ENCODE measurements at regions not wholly inside any gene's neighbourhood (a gene's known extent, or its start where the extent isn't known, plus 50 kb on each side); places are given as distances from the start of the nearest gene placed in this dataset.

DNA sequence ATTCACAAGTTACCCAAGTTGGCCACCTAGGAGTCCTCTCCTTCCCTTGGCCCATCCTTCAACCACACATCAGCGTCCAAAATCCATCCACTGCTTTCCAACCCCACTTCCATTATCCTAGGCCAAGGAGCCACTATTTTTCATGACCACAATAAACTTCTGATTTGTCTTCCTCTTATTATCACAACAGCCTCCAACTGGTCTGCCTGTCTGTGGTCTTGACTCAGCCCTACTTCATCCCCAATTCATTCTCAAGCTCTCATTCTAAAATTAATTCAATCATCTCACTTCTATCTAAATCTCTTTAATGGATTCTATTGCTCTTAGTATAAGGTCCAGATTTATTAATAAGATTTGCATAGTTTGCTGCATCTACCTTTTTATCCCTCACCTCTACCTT lies 189.0 kb upstream of the PRDM1 start:
- TF ChIP-seq JUN (IDR thresholded peaks at IDR 0.05; ENCODE audit: borderline replicate concordance, insufficient read depth, insufficient read length, low read depth), result no peak
- no peak for TF ChIP-seq CTCF (IDR thresholded peaks at IDR 0.05; ENCODE audit: extremely low read depth in 1 of 2, insufficient read depth in 1 of 2, low read depth in 1 of 2, low read length in 2 of 2)
- no peak for TF ChIP-seq POLR2A (IDR thresholded peaks at IDR 0.05; ENCODE audit: low read depth, low read length)
- TF ChIP-seq POLR2AphosphoS5 (IDR thresholded peaks at IDR 0.05; ENCODE audit: insufficient read depth, low read depth, low read length), result no peak
- TF ChIP-seq FOS (IDR thresholded peaks at IDR 0.05; ENCODE audit: borderline replicate concordance, insufficient read depth, low read length), result no peak
- no peak for TF ChIP-seq MYC (IDR thresholded peaks at IDR 0.05; ENCODE audit: low read depth, low read length)
- TF ChIP-seq EZH2 (IDR thresholded peaks at IDR 0.05; ENCODE audit: borderline replicate concordance, low read depth, low read length, severe bottlenecking), result no peak
- TF ChIP-seq MAX (IDR thresholded peaks at IDR 0.05; ENCODE audit: insufficient read depth, insufficient read length), result no peak
